ENCODE measurements at regions not wholly inside any gene's neighbourhood (a gene's known extent, or its start where the extent isn't known, plus 50 kb on each side); places are given as distances from the start of the nearest gene placed in this dataset.

- no peak for TF ChIP-seq BRCA1 (IDR thresholded peaks at IDR 0.05; ENCODE audit: low read depth, low read length)
- no peak for TF ChIP-seq SUZ12 (IDR thresholded peaks at IDR 0.05; ENCODE audit: low read length)
- no peak for TF ChIP-seq POLR2AphosphoS5 (IDR thresholded peaks at IDR 0.05; ENCODE audit: low read depth, low read length)
- no peak for TF ChIP-seq CTCF (IDR thresholded peaks at IDR 0.05; ENCODE audit: control extremely low read depth in 1 of 3, insufficient read depth in 1 of 3, low read depth in 1 of 3, low read length in 3 of 3)
- TF ChIP-seq SP2 (IDR thresholded peaks at IDR 0.05; ENCODE audit: low read length), result no peak
- TF ChIP-seq RFX5 (IDR thresholded peaks at IDR 0.05; ENCODE audit: borderline replicate concordance, low read depth, low read length), result no peak
These were observed 221.2 kb upstream of the MID1 start for GRCh38 chrX:10841579-10841978.
